ENCODE measurements at regions not wholly inside any gene's neighbourhood (a gene's known extent, or its start where the extent isn't known, plus 50 kb on each side); places are given as distances from the start of the nearest gene placed in this dataset.

GRCh38 chr2:187143537-187143936 is 294.6 kb upstream of the ZSWIM2 start:
- TF ChIP-seq CTCF (IDR thresholded peaks at IDR 0.05) (no peak), POLR2A (IDR thresholded peaks at IDR 0.05) (no peak), POLR2AphosphoS5 (IDR thresholded peaks at IDR 0.05) (no peak)

All from sigmoid colon (tissue), 4 donors.